ENCODE measurements at regions not wholly inside any gene's neighbourhood (a gene's known extent, or its start where the extent isn't known, plus 50 kb on each side); places are given as distances from the start of the nearest gene placed in this dataset.

DNA sequence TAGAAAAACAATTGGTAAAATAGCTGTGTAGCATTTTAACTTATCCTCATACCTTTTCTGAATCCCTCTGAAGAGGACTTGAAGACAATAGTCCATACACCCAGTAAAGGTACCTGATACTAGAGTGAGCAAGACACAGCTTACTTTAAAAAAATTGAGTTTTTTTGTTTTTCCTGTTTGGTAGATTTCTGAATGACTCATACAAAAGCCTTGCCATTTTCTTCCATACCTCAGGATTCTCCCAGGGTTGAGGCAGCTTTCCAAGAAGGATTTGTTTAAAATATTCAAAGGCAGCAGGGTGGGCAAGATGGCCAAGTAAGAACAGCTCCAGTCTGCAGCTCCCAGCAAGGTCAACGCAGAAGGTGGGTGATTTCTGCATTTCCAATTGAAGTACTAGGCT, 551.0 kb upstream of the LRATD1 start:
- intact Hi-C loops (cut with micrococcal nuclease): no loop called here
- ChIA-PET POLR2A (no interaction called here), CTCF (no interaction called here)
- Mint-ChIP-seq H3K27me3 (no peaks in the 10 kb centered on the region), H3K27ac (no peak overlapping the region), H3K4me1 (no peaks in the 10 kb centered on the region), H3K4me3 (no peak overlapping the region), H3K9me3 (ENCODE audit: insufficient read depth) (peaks cover 3% of the 10 kb centered on the region)
- Histone ChIP-seq H3K9me3 (ENCODE audit: control extremely low read depth in 1 of 3, control insufficient read depth in 2 of 3, insufficient read depth in 1 of 3, low read length in 2 of 3) (peaks cover 0 to 11% (median 1%) of the 10 kb centered on the region in 3 donors), H3K36me3 (replicated peaks in 1 of 2; ENCODE audit: control extremely low read depth in 1 of 2, control insufficient read depth in 1 of 2, extremely low read depth in 1 of 2, insufficient read depth in 2 of 2, low read length in 1 of 2) (no peaks in the 10 kb centered on the region), H3K79me2 (ENCODE audit: control insufficient read depth, insufficient read depth, low read length) (no peaks in the 10 kb centered on the region), H4K20me1 (ENCODE audit: control insufficient read depth, insufficient read depth, low read length, poor library complexity, severe bottlenecking) (no peaks in the 10 kb centered on the region), H3K27ac (ENCODE audit: low read length in 2 of 2) (no peak overlapping the region), H3K27me3 (replicated peaks in 1 of 4; ENCODE audit: control extremely low read depth in 1 of 4, control insufficient read depth in 3 of 4, insufficient read depth in 4 of 4, low read length in 3 of 4) (no peaks in the 10 kb centered on the region), H3K4me2 (replicated peaks; ENCODE audit: low read depth, low read length, poor library complexity, severe bottlenecking) (no peak overlapping the region), H3K9ac (ENCODE audit: low read length) (no peak overlapping the region), H3K4me3 (ENCODE audit: control extremely low read depth in 1 of 5, extremely low read depth in 1 of 5, insufficient read depth in 1 of 5, low read depth in 2 of 5, low read length in 4 of 5) (no peak overlapping the region), H3K4me1 (ENCODE audit: control insufficient read depth in 2 of 2, insufficient read depth in 2 of 2, low read length in 2 of 2) (no peaks in the 10 kb centered on the region), H2AFZ (ENCODE audit: insufficient read depth, low read depth, low read length, poor library complexity, severe bottlenecking) (no peak overlapping the region)
- TF ChIP-seq EZH2 (IDR thresholded peaks at IDR 0.05; ENCODE audit: borderline replicate concordance, insufficient read depth, low read depth, low read length, poor library complexity, severe bottlenecking) (no peak), CTCF (IDR thresholded peaks at IDR 0.05) (no peak)
- DNase-seq (no peak), ATAC-seq (ENCODE audit: low read depth) (no peak)
- 100% methylated on average over 1 of the region's 1 CpG for WGBS (ENCODE audit: insufficient coverage)

DNA sequence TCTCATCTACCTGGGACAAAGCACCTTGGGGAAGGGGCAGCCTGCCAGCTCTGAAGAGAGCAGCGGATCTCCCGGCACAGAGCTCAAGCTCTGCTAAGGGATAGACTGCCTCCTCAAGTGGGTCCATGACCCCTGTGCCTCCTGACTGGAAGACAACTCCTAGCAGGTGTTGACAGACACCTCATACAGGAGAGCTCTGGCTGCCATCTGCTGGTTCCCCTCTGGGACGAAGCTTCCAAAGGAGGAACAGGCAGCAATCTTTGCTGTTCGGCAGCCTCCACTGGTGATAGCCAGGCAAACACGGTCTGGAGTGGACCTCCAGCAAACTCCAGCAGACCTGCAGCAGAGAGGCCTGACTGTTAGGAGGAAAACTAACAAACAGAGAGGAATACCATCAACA, 549.9 kb upstream of the LRATD1 start:
- WGBS (ENCODE audit: insufficient coverage): 96% methylated on average over 5 of the region's 5 CpGs
- ATAC-seq (ENCODE audit: low read depth) (no peak), DNase-seq (no peak)
- TF ChIP-seq EZH2 (IDR thresholded peaks at IDR 0.05; ENCODE audit: borderline replicate concordance, insufficient read depth, low read depth, low read length, poor library complexity, severe bottlenecking) (no peak), CTCF (IDR thresholded peaks at IDR 0.05) (no peak)
- CTCF ChIA-PET: no interaction called here
- Histone ChIP-seq H2AFZ (ENCODE audit: insufficient read depth, low read depth, low read length, poor library complexity, severe bottlenecking) (no peak overlapping the region), H3K4me2 (replicated peaks; ENCODE audit: low read depth, low read length, poor library complexity, severe bottlenecking) (no peak overlapping the region), H3K36me3 (replicated peaks in 1 of 2; ENCODE audit: control extremely low read depth in 1 of 2, control insufficient read depth in 1 of 2, extremely low read depth in 1 of 2, insufficient read depth in 2 of 2, low read length in 1 of 2) (no peaks in the 10 kb centered on the region), H3K27me3 (replicated peaks in 1 of 4; ENCODE audit: control extremely low read depth in 1 of 4, control insufficient read depth in 3 of 4, insufficient read depth in 4 of 4, low read length in 3 of 4) (no peaks in the 10 kb centered on the region), H3K4me3 (ENCODE audit: control extremely low read depth in 1 of 5, extremely low read depth in 1 of 5, insufficient read depth in 1 of 5, low read depth in 2 of 5, low read length in 4 of 5) (no peak overlapping the region), H3K4me1 (ENCODE audit: control insufficient read depth in 2 of 2, insufficient read depth in 2 of 2, low read length in 2 of 2) (no peaks in the 10 kb centered on the region), H3K27ac (ENCODE audit: low read length in 2 of 2) (no peak overlapping the region), H3K9ac (ENCODE audit: low read length) (no peak overlapping the region), H4K20me1 (ENCODE audit: control insufficient read depth, insufficient read depth, low read length, poor library complexity, severe bottlenecking) (no peaks in the 10 kb centered on the region), H3K79me2 (ENCODE audit: control insufficient read depth, insufficient read depth, low read length) (no peaks in the 10 kb centered on the region), H3K9me3 (ENCODE audit: control extremely low read depth in 1 of 3, control insufficient read depth in 2 of 3, insufficient read depth in 1 of 3, low read length in 2 of 3) (peaks cover 0 to 11% (median 1%) of the 10 kb centered on the region in 3 donors)
- POLR2A ChIA-PET: no interaction called here
- Mint-ChIP-seq H3K4me1 (no peaks in the 10 kb centered on the region), H3K27ac (no peak overlapping the region), H3K4me3 (no peak overlapping the region), H3K27me3 (no peaks in the 10 kb centered on the region), H3K9me3 (ENCODE audit: insufficient read depth) (peaks cover 3% of the 10 kb centered on the region)
- intact Hi-C loops (cut with micrococcal nuclease): no loop called here

Measured in B cell (primary cell).